Brain pericyte (primary cell): ENCODE measurements at regions not wholly inside any gene's neighbourhood (a gene's known extent, or its start where the extent isn't known, plus 50 kb on each side); places are given as distances from the start of the nearest gene placed in this dataset.

Experiments
- DNase-seq: peaks from one replicate; pipeline ENCODE4 v3.0.0-alpha.2; 2012; ENCODE audit warnings: low read depth, low spot score

- DNase-seq, result no peak
These were observed 585.1 kb upstream of the FRG1 start for GRCh38 chr4:189355590-189355989.

- DNase-seq, result no peak
These were observed 578.3 kb upstream of the FRG1 start for GRCh38 chr4:189362364-189362763.

- no peak for DNase-seq
These were observed 576.6 kb upstream of the FRG1 start for GRCh38 chr4:189364032-189364449.

GRCh38 chr4:189365451-189365850 is 575.2 kb upstream of the FRG1 start:
- no peak for DNase-seq

GRCh38 chr4:189367832-189368231 is 572.8 kb upstream of the FRG1 start:
- DNase-seq, result no peak

- DNase-seq, result no peak
These were observed 566.5 kb upstream of the FRG1 start for GRCh38 chr4:189374176-189374575.

- DNase-seq, result no peak
These were observed 563.8 kb upstream of the FRG1 start for GRCh38 chr4:189376901-189377300.

- DNase-seq, result no peak
These were observed 563.1 kb upstream of the FRG1 start for GRCh38 chr4:189377569-189377968.

GRCh38 chr4:189385098-189385497 is 555.6 kb upstream of the FRG1 start:
- DNase-seq, result no peak

- no peak for DNase-seq
These were observed 555.1 kb upstream of the FRG1 start for GRCh38 chr4:189385579-189385978.

GRCh38 chr4:189396435-189396834 is 544.2 kb upstream of the FRG1 start:
- DNase-seq, result no peak

- DNase-seq, result no peak
These were observed 536.4 kb upstream of the FRG1 start for GRCh38 chr4:189404271-189404670.

- no peak for DNase-seq
These were observed 531.5 kb upstream of the FRG1 start for GRCh38 chr4:189409158-189409557.

- no peak for DNase-seq
These were observed 526.7 kb upstream of the FRG1 start for GRCh38 chr4:189414021-189414420.

- no peak for DNase-seq
These were observed 520.1 kb upstream of the FRG1 start for GRCh38 chr4:189420572-189420971.

- DNase-seq, result no peak
These were observed 504.5 kb upstream of the FRG1 start for GRCh38 chr4:189436207-189436606.

- no peak for DNase-seq
These were observed 500.0 kb upstream of the FRG1 start for GRCh38 chr4:189440716-189441115.

- DNase-seq, result no peak
These were observed 497.3 kb upstream of the FRG1 start for GRCh38 chr4:189443341-189443740.

GRCh38 chr4:189445613-189446012 is 495.1 kb upstream of the FRG1 start:
- no peak for DNase-seq

GRCh38 chr4:189463734-189464133 is 476.9 kb upstream of the FRG1 start:
- no peak for DNase-seq

- DNase-seq, result no peak
These were observed 446.3 kb upstream of the FRG1 start for GRCh38 chr4:189494407-189494806.

GRCh38 chr4:189497516-189497915 is 443.2 kb upstream of the FRG1 start:
- DNase-seq, result no peak

GRCh38 chr4:189497996-189498395 is 442.7 kb upstream of the FRG1 start:
- DNase-seq, result no peak

- DNase-seq, result no peak
These were observed 442.2 kb upstream of the FRG1 start for GRCh38 chr4:189498457-189498856.

GRCh38 chr4:189499696-189500095 is 441.0 kb upstream of the FRG1 start:
- no peak for DNase-seq
